ENCODE measurements at regions not wholly inside any gene's neighbourhood (a gene's known extent, or its start where the extent isn't known, plus 50 kb on each side); places are given as distances from the start of the nearest gene placed in this dataset.
A peak's percentile ranks its signal among the peaks of the same experiment; 100 is the strongest.

DNA sequence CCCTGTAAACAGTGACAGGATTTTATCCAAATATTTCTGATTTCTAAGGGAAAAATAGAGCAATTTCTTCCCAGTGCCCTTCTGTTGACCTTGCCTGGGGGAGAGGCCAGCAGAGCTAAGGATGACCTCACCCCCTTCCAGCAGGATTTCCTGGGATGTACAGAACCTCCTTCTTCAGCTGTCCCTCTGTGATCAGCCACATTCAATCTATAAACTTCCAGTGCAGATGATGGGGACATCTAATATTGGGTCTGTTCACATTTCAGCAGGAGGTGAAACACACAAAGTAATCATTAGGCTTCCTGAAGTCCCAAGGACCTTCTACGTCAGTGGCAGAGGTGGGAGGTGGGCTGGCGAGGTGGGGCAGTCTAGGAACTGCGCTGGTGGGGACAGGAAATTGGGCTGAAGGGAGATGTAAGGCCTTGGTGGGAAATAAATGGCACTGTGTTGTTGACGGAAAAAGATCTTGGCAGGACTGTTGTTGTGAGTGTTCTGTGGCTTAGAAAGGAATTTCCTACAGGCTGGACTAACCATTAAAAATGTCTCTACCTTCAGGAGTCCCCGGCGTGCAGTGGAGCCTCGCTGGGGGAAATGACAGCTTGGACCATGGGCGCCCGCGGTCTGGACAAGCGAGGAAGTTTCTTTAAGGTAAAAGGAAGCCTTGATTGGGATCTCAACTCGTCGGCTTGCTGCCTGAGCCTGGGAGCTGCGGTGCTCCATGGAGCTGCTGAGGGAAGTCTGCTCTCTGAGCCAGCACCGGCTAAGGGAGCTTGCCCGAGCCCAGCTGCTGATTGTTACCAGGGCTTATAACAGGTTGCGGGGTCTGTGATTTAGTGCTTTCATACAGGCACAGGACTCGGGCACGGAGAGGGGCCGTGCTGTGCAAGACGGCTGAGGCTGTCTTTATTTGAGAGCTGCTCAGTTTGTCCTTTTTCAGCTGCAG lies 127.9 kb upstream of the NAA20 start:
- FAIRE-seq: peak; percentile 65
- H3K79me2 ChIP-seq (ENCODE audit: insufficient read depth, low read length): no peaks in the 10 kb centered on the region
- Mint-ChIP-seq H3K36me3 (ENCODE audit: low read depth, unreplicated experiment) (peaks cover 19% of the 10 kb centered on the region), H3K4me1 (ENCODE audit: low read depth, unreplicated experiment) (peaks cover 42% of the 10 kb centered on the region), H3K27ac (ENCODE audit: unreplicated experiment) (peak overlapping the region; percentile 99), H3K27me3 (ENCODE audit: low read depth, unreplicated experiment) (no peaks in the 10 kb centered on the region), H3K4me3 (ENCODE audit: unreplicated experiment) (peak overlapping the region; percentile 69), H3K9me3 (ENCODE audit: unreplicated experiment) (peaks cover 7% of the 10 kb centered on the region)
- peak overlapping the region; percentile 56 for H2AFZ ChIP-seq (ENCODE audit: low read depth, low read length)
- peak; percentile 91 for DNase-seq (ENCODE audit: low read depth)
- H3K27ac ChIP-seq (ENCODE audit: low read depth, low read length): peak overlapping the region; percentile 81
- no peaks in the 10 kb centered on the region for H3K9me3 ChIP-seq (ENCODE audit: insufficient read depth, low read depth, low read length)
- H3K4me1 ChIP-seq (ENCODE audit: insufficient read depth, low read length): peaks cover 39% of the 10 kb centered on the region
- no peaks in the 10 kb centered on the region for H3K36me3 ChIP-seq (ENCODE audit: insufficient read depth, low read length)
- H4K20me1 ChIP-seq (ENCODE audit: insufficient read depth, low read length): no peaks in the 10 kb centered on the region
- TF ChIP-seq, protein P1, sequence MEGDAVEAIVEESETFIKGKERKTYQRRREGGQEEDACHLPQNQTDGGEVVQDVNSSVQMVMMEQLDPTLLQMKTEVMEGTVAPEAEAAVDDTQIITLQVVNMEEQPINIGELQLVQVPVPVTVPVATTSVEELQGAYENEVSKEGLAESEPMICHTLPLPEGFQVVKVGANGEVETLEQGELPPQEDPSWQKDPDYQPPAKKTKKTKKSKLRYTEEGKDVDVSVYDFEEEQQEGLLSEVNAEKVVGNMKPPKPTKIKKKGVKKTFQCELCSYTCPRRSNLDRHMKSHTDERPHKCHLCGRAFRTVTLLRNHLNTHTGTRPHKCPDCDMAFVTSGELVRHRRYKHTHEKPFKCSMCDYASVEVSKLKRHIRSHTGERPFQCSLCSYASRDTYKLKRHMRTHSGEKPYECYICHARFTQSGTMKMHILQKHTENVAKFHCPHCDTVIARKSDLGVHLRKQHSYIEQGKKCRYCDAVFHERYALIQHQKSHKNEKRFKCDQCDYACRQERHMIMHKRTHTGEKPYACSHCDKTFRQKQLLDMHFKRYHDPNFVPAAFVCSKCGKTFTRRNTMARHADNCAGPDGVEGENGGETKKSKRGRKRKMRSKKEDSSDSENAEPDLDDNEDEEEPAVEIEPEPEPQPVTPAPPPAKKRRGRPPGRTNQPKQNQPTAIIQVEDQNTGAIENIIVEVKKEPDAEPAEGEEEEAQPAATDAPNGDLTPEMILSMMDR (IDR thresholded peaks at IDR 0.05; ENCODE audit: insufficient read depth, low read depth, low read length): no peak
- TF ChIP-seq EZH2 (IDR thresholded peaks at IDR 0.05; ENCODE audit: insufficient read depth, low read length): no peak
- H3K4me3 ChIP-seq (ENCODE audit: insufficient read depth, low read depth, low read length): peak overlapping the region; percentile 40
- peak overlapping the region; percentile 79 for H3K4me2 ChIP-seq (ENCODE audit: low read length)
- H3K27me3 ChIP-seq (ENCODE audit: insufficient read depth, low read length): no peaks in the 10 kb centered on the region
- H3K9ac ChIP-seq (ENCODE audit: low read length): peak overlapping the region; percentile 77

DNA sequence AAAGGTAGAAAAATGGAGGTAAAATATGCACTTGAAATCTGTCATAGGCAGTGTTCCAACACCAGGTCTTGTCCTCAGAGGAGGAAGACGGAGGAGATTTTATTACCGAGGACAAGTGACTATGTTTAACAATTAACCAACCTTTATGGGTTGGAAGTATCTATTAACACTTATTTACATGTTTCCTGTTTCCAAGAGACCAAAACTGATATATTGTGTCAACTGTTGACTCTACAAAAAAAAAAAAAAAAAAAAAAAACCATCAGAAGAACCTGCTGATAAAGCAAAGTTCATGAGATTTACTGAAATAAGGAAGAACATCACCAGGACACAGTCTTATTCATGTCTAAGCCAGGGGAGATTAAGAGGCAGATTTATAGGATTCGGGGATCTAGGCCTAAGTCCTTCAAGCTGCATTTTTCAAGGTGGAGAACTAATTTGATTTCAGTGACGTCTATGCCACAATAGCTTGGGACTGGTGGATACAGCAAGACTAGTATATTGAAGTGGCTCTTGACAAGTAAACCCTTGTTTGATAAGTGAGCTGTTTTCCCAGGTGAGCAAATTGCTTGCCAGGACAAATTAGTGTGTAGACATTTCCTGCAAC lies 126.6 kb upstream of the NAA20 start:
- Histone ChIP-seq H3K79me2 (ENCODE audit: insufficient read depth, low read length) (no peaks in the 10 kb centered on the region), H3K36me3 (ENCODE audit: insufficient read depth, low read length) (no peaks in the 10 kb centered on the region), H3K27me3 (ENCODE audit: insufficient read depth, low read length) (no peaks in the 10 kb centered on the region), H3K27ac (ENCODE audit: low read depth, low read length) (no peak overlapping the region), H3K9me3 (ENCODE audit: insufficient read depth, low read depth, low read length) (no peaks in the 10 kb centered on the region), H3K4me3 (ENCODE audit: insufficient read depth, low read depth, low read length) (no peak overlapping the region), H3K4me1 (ENCODE audit: insufficient read depth, low read length) (peaks cover 32% of the 10 kb centered on the region), H4K20me1 (ENCODE audit: insufficient read depth, low read length) (no peaks in the 10 kb centered on the region), H3K9ac (ENCODE audit: low read length) (no peak overlapping the region), H2AFZ (ENCODE audit: low read depth, low read length) (no peak overlapping the region), H3K4me2 (ENCODE audit: low read length) (peak overlapping the region; percentile 79)
- FAIRE-seq: no peak
- peaks cover 23% of the 10 kb centered on the region for H3K36me3 Mint-ChIP-seq (ENCODE audit: low read depth, unreplicated experiment)
- H3K27ac Mint-ChIP-seq (ENCODE audit: unreplicated experiment): no peak overlapping the region
- TF ChIP-seq, protein P1 (IDR thresholded peaks at IDR 0.05; ENCODE audit: insufficient read depth, low read depth, low read length): no peak
- TF ChIP-seq EZH2 (IDR thresholded peaks at IDR 0.05; ENCODE audit: insufficient read depth, low read length): no peak
- peaks cover 34% of the 10 kb centered on the region for H3K4me1 Mint-ChIP-seq (ENCODE audit: low read depth, unreplicated experiment)
- H3K4me3 Mint-ChIP-seq (ENCODE audit: unreplicated experiment): no peak overlapping the region
- H3K9me3 Mint-ChIP-seq (ENCODE audit: unreplicated experiment): peaks cover 13% of the 10 kb centered on the region
- no peaks in the 10 kb centered on the region for H3K27me3 Mint-ChIP-seq (ENCODE audit: low read depth, unreplicated experiment)
- DNase-seq (ENCODE audit: low read depth): no peak
